Transverse colon (tissue), 4 donors: ENCODE measurements at regions not wholly inside any gene's neighbourhood (a gene's known extent, or its start where the extent isn't known, plus 50 kb on each side); places are given as distances from the start of the nearest gene placed in this dataset.

Experiments
- DNase-seq: peaks from one replicate; pipeline ENCODE4 v3.0.0-alpha.2; 2019
- H3K27ac ChIP-seq, 4 donors: fragments of 200-600 bp; sonication (generic); 2 replicates each; pipeline ENCODE4 v1.5.1; 2016 to 2018; ENCODE audit warnings: inconsistent platforms in 4 of 4
- H3K27me3 ChIP-seq: fragments of 200-600 bp; sonication (generic); 2 replicates; pipeline ENCODE4 v1.5.1; 2017; ENCODE audit warnings: inconsistent platforms
- H3K36me3 ChIP-seq, 4 donors: fragments of 200-600 bp; sonication (generic); 2 replicates each; pipeline ENCODE4 v1.5.1; 2017 to 2019; ENCODE audit warnings: inconsistent platforms in 4 of 4
- H3K4me1 ChIP-seq, 4 donors: fragments of 200-600 bp; sonication (generic); 2 replicates each; pipeline ENCODE4 v1.5.1; 2017 to 2020; ENCODE audit warnings: inconsistent platforms in 4 of 4
- H3K4me3 ChIP-seq, 4 donors: fragments of 200-600 bp; sonication (generic); 1 replicate in 1 of 4; 2 replicates in 3 of 4; pipeline versions ENCODE4 v1.5.1 to v1.6.1; 2017 to 2019; ENCODE audit warnings: inconsistent platforms in 4 of 4
- H3K9me3 ChIP-seq, 2 donors: fragments of 200-600 bp; sonication (generic); 2 replicates each; pipeline ENCODE4 v1.5.1; 2017 to 2019; ENCODE audit warnings: inconsistent platforms in 2 of 2
- EP300 ChIP-seq: sonication (generic); formaldehyde crosslinking; IDR thresholded peaks from one replicate; pipeline ENCODE4 v1.6.1; 2017; ENCODE audit warnings: antibody characterized with exemption, low read depth
- POLR2A ChIP-seq: fragments of 450-650 bp; IDR thresholded peaks from one replicate; pipeline ENCODE4 v1.6.1; 2016; ENCODE audit warnings: antibody characterized with exemption, mild to moderate bottlenecking, moderate library complexity
- POLR2AphosphoS5 ChIP-seq, 3 donors: sonication (generic); formaldehyde crosslinking; IDR thresholded peaks; one replicate each; pipeline ENCODE4 v1.6.1; 2016; ENCODE audit warnings: antibody characterized with exemption in 3 of 3
- WGBS, 2 donors: methylation state at CpG; one replicate each; pipeline ENCODE4 v1.1.5; 2018; ENCODE audit warnings: low coverage in 1 of 2; 5-methylcytosine and 5-hydroxymethylcytosine counted together
- in situ Hi-C, 4 donors: fragments of 200-750 bp; cut with MboI; loops; one replicate each; pipeline versions ENCODE4 v1.15.0 to v1.15.1; 2017; ENCODE audit warnings: low sequenced_read_pairs in 3 of 4, low pct_ligation_motif_present in 1 of 4, low pct_unique_long_range_greater_than_20kb in 1 of 4
- intact Hi-C: fragments of 100-400 bp; cut with DNase I; formaldehyde crosslinking; loops from one replicate; pipeline ENCODE4 v1.15.1; 2023; ENCODE audit warnings: low total_unique reads
- TF ChIP-seq, protein P1 (sequence below), 5 experiments: fragments of 200-600 bp in 3 of 5; fragments of 450-650 bp in 2 of 5; sonication (generic) in 3 of 5; IDR thresholded peaks; 1 replicate in 2 of 5; 2 replicates in 3 of 5; pipeline ENCODE4 v1.5.1; 2016 to 2017; ENCODE audit warnings: antibody characterized with exemption in 5 of 5, inconsistent platforms in 3 of 5, mild to moderate bottlenecking in 2 of 5, moderate library complexity in 1 of 5

DNA sequence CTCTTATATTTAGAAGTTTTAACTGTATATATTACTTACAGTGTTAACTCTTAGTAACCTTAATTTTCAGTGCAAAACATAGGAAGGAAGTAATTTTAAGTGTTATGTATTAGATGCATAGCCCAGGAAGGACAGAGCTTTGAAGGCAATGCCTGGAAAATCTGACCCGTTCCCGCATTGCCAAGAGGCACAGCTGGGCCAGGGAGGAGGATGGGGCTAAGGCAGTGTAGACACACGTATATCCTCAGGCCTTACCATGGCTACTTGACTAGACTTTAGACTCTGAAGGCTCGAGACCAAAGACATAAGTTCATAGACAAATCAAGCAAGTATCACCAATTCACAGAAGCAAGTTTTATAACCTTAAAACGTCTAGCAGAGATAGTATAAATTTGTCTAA lies 1944.2 kb downstream of the OLFM4 start:
- intact Hi-C loops (no loop called here), in situ Hi-C loops (no loop called here)
- Histone ChIP-seq H3K36me3 (no peaks in the 10 kb centered on the region), H3K27ac (no peak overlapping the region), H3K9me3 (no peaks in the 10 kb centered on the region), H3K4me3 (no peak overlapping the region), H3K27me3 (no peaks in the 10 kb centered on the region), H3K4me1 (no peaks in the 10 kb centered on the region)
- TF ChIP-seq POLR2AphosphoS5 (IDR thresholded peaks at IDR 0.05) (no peak), POLR2A (no peak), EP300 (no peak)
- TF ChIP-seq, protein P1, sequence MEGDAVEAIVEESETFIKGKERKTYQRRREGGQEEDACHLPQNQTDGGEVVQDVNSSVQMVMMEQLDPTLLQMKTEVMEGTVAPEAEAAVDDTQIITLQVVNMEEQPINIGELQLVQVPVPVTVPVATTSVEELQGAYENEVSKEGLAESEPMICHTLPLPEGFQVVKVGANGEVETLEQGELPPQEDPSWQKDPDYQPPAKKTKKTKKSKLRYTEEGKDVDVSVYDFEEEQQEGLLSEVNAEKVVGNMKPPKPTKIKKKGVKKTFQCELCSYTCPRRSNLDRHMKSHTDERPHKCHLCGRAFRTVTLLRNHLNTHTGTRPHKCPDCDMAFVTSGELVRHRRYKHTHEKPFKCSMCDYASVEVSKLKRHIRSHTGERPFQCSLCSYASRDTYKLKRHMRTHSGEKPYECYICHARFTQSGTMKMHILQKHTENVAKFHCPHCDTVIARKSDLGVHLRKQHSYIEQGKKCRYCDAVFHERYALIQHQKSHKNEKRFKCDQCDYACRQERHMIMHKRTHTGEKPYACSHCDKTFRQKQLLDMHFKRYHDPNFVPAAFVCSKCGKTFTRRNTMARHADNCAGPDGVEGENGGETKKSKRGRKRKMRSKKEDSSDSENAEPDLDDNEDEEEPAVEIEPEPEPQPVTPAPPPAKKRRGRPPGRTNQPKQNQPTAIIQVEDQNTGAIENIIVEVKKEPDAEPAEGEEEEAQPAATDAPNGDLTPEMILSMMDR (IDR thresholded peaks at IDR 0.05), result no peak
- no peak for DNase-seq
- 50 to 58% methylated on average over 5 of the region's 5 CpGs for WGBS, 2 donors

DNA sequence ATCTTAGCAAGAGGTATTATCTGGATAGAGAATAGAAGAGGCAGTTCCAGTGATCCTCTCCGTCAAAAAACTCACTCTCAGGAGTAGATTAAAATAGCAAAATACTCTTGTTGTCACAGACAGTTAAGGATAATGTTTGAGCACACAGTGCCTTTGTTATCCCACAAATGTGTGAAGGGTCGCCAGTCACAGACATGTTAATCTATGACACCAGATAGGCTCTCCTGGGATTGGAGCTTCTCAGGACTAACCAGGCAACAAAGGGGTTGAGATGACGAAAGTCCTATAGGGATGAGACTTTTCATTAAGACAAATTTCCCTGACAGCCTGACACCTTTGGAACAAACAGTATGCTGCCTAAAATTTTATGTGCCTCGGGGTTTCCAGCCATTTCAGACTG lies 1947.1 kb downstream of the OLFM4 start:
- Histone ChIP-seq H3K27me3 (no peaks in the 10 kb centered on the region), H3K4me3 (no peak overlapping the region), H3K4me1 (no peaks in the 10 kb centered on the region), H3K36me3 (no peaks in the 10 kb centered on the region), H3K9me3 (no peaks in the 10 kb centered on the region), H3K27ac (no peak overlapping the region)
- no peak for DNase-seq
- intact Hi-C loops (no loop called here), in situ Hi-C loops (no loop called here)
- TF ChIP-seq, protein P1 (IDR thresholded peaks at IDR 0.05), result no peak
- TF ChIP-seq POLR2A (no peak), EP300 (no peak), POLR2AphosphoS5 (IDR thresholded peaks at IDR 0.05) (no peak)
- WGBS, 2 donors, result 77 to 88% methylated on average over 1 to 4 of the region's 4 CpGs

DNA sequence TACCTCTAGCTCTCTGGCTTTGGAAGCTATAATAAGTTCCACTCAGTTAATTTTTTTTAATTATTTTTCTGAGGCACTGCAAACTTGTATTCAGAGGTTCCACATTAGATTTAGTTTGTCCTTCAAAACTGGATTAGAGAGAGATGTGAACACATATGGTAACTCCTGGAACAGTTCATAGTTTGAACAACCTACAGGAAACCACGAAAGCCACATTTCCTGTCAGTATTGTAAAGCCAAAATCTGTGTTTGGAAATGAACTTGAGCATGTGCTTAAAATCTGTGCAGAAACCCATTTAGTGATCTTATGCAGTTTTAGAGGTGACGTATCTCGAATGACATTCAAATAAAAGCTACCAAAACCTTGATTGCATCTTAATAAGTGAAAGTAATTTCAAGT lies 1952.0 kb downstream of the OLFM4 start:
- Histone ChIP-seq H3K36me3 (no peaks in the 10 kb centered on the region), H3K9me3 (no peaks in the 10 kb centered on the region), H3K27me3 (no peaks in the 10 kb centered on the region), H3K4me3 (no peak overlapping the region), H3K4me1 (no peaks in the 10 kb centered on the region), H3K27ac (no peak overlapping the region)
- 57 to 81% methylated on average over 3 of the region's 3 CpGs for WGBS, 2 donors
- TF ChIP-seq POLR2A (no peak), EP300 (no peak), POLR2AphosphoS5 (IDR thresholded peaks at IDR 0.05) (no peak)
- TF ChIP-seq, protein P1 (IDR thresholded peaks at IDR 0.05), result no peak
- intact Hi-C loops (no loop called here), in situ Hi-C loops (no loop called here)
- DNase-seq, result no peak

DNA sequence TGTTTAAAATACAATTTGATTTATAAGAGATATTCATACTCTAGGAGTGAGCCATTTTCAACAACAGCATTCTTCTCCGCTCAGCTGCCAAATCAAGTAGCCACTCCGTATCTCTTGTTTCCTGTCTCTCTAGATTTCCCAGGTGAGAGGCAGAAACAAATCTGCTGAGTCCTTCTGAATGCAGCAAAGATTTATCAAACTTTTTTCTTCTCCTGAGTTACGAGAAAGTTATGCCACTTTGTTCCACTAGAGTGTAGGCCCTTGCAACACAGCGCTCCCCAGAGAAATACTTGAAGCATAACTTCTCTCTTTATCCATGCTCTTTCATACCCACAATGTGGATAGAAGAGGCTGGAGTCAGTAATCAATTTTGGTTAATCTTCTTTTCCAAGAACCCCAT lies 1960.8 kb downstream of the OLFM4 start:
- no peak overlapping the region for H3K4me3 ChIP-seq
- TF ChIP-seq POLR2A, result no peak
- no peak for TF ChIP-seq POLR2AphosphoS5 (IDR thresholded peaks at IDR 0.05)
- TF ChIP-seq, protein P1 (IDR thresholded peaks at IDR 0.05), result no peak
- no peak for TF ChIP-seq EP300
- no peaks in the 10 kb centered on the region for H3K27me3 ChIP-seq
- H3K36me3 ChIP-seq, result no peaks in the 10 kb centered on the region
- 78 to 93% methylated on average over 4 of the region's 4 CpGs for WGBS, 2 donors
- in situ Hi-C loops, result no loop called here
- H3K9me3 ChIP-seq, result no peaks in the 10 kb centered on the region
- intact Hi-C loops, result no loop called here
- no peaks in the 10 kb centered on the region for H3K4me1 ChIP-seq
- DNase-seq, result no peak
- H3K27ac ChIP-seq, result no peak overlapping the region
